SK-N-SH treated with all-trans-retinoic acid at 6 μM for 48 hours (cell line): ENCODE measurements at regions not wholly inside any gene's neighbourhood (a gene's known extent, or its start where the extent isn't known, plus 50 kb on each side); places are given as distances from the start of the nearest gene placed in this dataset.
"Not testable (repeated sequence)": the region's sequence is repeated elsewhere in the genome, so short reads cannot be mapped to it uniquely, and the experiment has no call there.

Experiments used
- ATAC-seq: fragments of 200-7000 bp; cut with Tn5 transposase; 3 replicates; pipeline ENCODE4 v1.9.1; 2020; ENCODE audit warnings: mild to moderate bottlenecking, moderate library complexity
- ARNTL ChIP-seq: fragments of 450-650 bp; formaldehyde crosslinking; IDR thresholded peaks from 2 replicates; pipeline ENCODE4 v1.5.0; 2020; ENCODE audit warnings: low read depth, mild to moderate bottlenecking, moderate library complexity, borderline replicate concordance
- BACH2 ChIP-seq: fragments of 250-450 bp; sonication (Bioruptor Pico); IDR thresholded peaks from 2 replicates; pipeline ENCODE4 v1.9.0; 2021; ENCODE audit warnings: mild to moderate bottlenecking, borderline replicate concordance
- CREB5 ChIP-seq: fragments of 250-450 bp; sonication (Bioruptor Pico); IDR thresholded peaks from 2 replicates; pipeline ENCODE4 v1.5.1; 2020; ENCODE audit warnings: low read depth, mild to moderate bottlenecking, moderate library complexity
- CSDC2 ChIP-seq: fragments of 250-450 bp; sonication (Bioruptor Pico); IDR thresholded peaks from 2 replicates; pipeline ENCODE4 v1.5.0; 2020; ENCODE audit warnings: mild to moderate bottlenecking, moderate library complexity
- CSRNP3 ChIP-seq: fragments of 250-450 bp; sonication (Bioruptor Pico); IDR thresholded peaks from 2 replicates; pipeline ENCODE4 v1.5.1; 2021; ENCODE audit warnings: mild to moderate bottlenecking, moderate library complexity
- ESRRG ChIP-seq: fragments of 250-450 bp; sonication (Bioruptor Pico); IDR thresholded peaks from 2 replicates; pipeline ENCODE4 v1.6.1; 2021; ENCODE audit warnings: mild to moderate bottlenecking
- GLIS3 ChIP-seq: fragments of 250-450 bp; sonication (Bioruptor Pico); IDR thresholded peaks from 2 replicates; pipeline ENCODE4 v1.5.0; 2020; ENCODE audit warnings: mild to moderate bottlenecking, moderate library complexity
- ISL1 ChIP-seq: fragments of 250-450 bp; sonication (Bioruptor Pico); IDR thresholded peaks from 2 replicates; pipeline ENCODE4 v2.1.2; 2022; ENCODE audit warnings: mild to moderate bottlenecking, moderate library complexity
- OSR1 ChIP-seq: fragments of 250-450 bp; sonication (Bioruptor Pico); IDR thresholded peaks from 2 replicates; pipeline ENCODE4 v1.8.0; 2022; ENCODE audit warnings: moderate library complexity, mild to moderate bottlenecking, inconsistent platforms
- PATZ1 ChIP-seq: fragments of 250-450 bp; sonication (Bioruptor Pico); IDR thresholded peaks from 2 replicates; pipeline ENCODE4 v1.8.0; 2020; ENCODE audit warnings: mild to moderate bottlenecking, moderate library complexity, borderline replicate concordance
- POU6F1 ChIP-seq: fragments of 250-450 bp; sonication (Bioruptor Pico); IDR thresholded peaks from 2 replicates; pipeline ENCODE4 v1.8.0; 2021; ENCODE audit warnings: low read depth, mild to moderate bottlenecking, moderate library complexity, borderline replicate concordance
- PPARA ChIP-seq: fragments of 250-450 bp; sonication (Bioruptor Pico); IDR thresholded peaks from 2 replicates; pipeline ENCODE4 v1.5.0; 2020; ENCODE audit warnings: mild to moderate bottlenecking, borderline replicate concordance
- RARB ChIP-seq: fragments of 250-450 bp; sonication (Bioruptor Pico); IDR thresholded peaks from 2 replicates; pipeline ENCODE4 v1.8.0; 2021; ENCODE audit warnings: mild to moderate bottlenecking, moderate library complexity
- SNAI2 ChIP-seq: fragments of 250-450 bp; sonication (Bioruptor Pico); IDR thresholded peaks from 2 replicates; pipeline ENCODE4 v1.5.0; 2020; ENCODE audit warnings: mild to moderate bottlenecking, moderate library complexity
- TOX ChIP-seq: fragments of 250-450 bp; sonication (Bioruptor Pico); IDR thresholded peaks from 2 replicates; pipeline ENCODE4 v1.8.0; 2021; ENCODE audit warnings: mild to moderate bottlenecking, moderate library complexity, borderline replicate concordance
- TSHZ2 ChIP-seq: fragments of 250-450 bp; sonication (Bioruptor Pico); IDR thresholded peaks from 2 replicates; pipeline ENCODE4 v1.5.0; 2020; ENCODE audit warnings: mild to moderate bottlenecking, moderate library complexity
- ZC3H10 ChIP-seq: fragments of 250-450 bp; sonication (Bioruptor Pico); IDR thresholded peaks from 2 replicates; pipeline ENCODE4 v1.5.1; 2021; ENCODE audit warnings: mild to moderate bottlenecking, moderate library complexity
- ZFP3 ChIP-seq: fragments of 250-450 bp; sonication (Bioruptor Pico); IDR thresholded peaks from 2 replicates; pipeline ENCODE4 v1.5.0; 2020; ENCODE audit warnings: mild to moderate bottlenecking, moderate library complexity
- ZFP30 ChIP-seq: fragments of 450-650 bp; formaldehyde crosslinking; IDR thresholded peaks from 2 replicates; pipeline ENCODE4 v1.5.0; 2022; ENCODE audit warnings: mild to moderate bottlenecking, moderate library complexity
- ZNF565 ChIP-seq: fragments of 450-650 bp; formaldehyde crosslinking; conservative IDR thresholded peaks from 2 replicates; pipeline ENCODE4 v1.5.0; 2020; ENCODE audit warnings: low read depth, mild to moderate bottlenecking, moderate library complexity
- ZNF70 ChIP-seq: fragments of 450-650 bp; formaldehyde crosslinking; IDR thresholded peaks from 2 replicates; pipeline ENCODE4 v1.5.0; 2020; ENCODE audit warnings: mild to moderate bottlenecking, moderate library complexity
- ZNF8 ChIP-seq: fragments of 450-650 bp; formaldehyde crosslinking; IDR thresholded peaks from 2 replicates; pipeline ENCODE4 v1.5.0; 2020; ENCODE audit warnings: mild to moderate bottlenecking, moderate library complexity

GRCh38 chrX:489820-490219, 103.1 kb upstream of the PPP2R3B start:
- no peak for ATAC-seq
- no peak for TF ChIP-seq RARB (CRISPR knock-in tag)
- TF ChIP-seq ZFP3 (CRISPR knock-in tag) = no peak
- TF ChIP-seq ZNF565 (CRISPR knock-in tag) = no peak
- TF ChIP-seq ZNF8 = no peak
- TF ChIP-seq CREB5 (CRISPR knock-in tag) = no peak
- no peak for TF ChIP-seq ZFP30
- no peak for TF ChIP-seq ZNF70
- TF ChIP-seq GLIS3 = no peak
- no peak for TF ChIP-seq CSDC2 (CRISPR knock-in tag)
- no peak for TF ChIP-seq TOX (CRISPR knock-in tag)
- TF ChIP-seq CSRNP3 = no peak
- no peak for TF ChIP-seq ESRRG
- no peak for TF ChIP-seq OSR1 (CRISPR knock-in tag)
- TF ChIP-seq ZC3H10 (CRISPR knock-in tag) = no peak
- no peak for TF ChIP-seq PATZ1 (CRISPR knock-in tag)
- no peak for TF ChIP-seq SNAI2 (CRISPR knock-in tag)
- TF ChIP-seq ISL1 (CRISPR knock-in tag) = no peak
- no peak for TF ChIP-seq BACH2 (CRISPR knock-in tag)
- no peak for TF ChIP-seq PPARA (CRISPR knock-in tag)
- no peak for TF ChIP-seq POU6F1 (CRISPR knock-in tag)
- TF ChIP-seq, all 23 proteins: peak for 0

- TF ChIP-seq PATZ1 (CRISPR knock-in tag) = no peak
- TF ChIP-seq TSHZ2 = no peak
- no peak for TF ChIP-seq PPARA (CRISPR knock-in tag)
- TF ChIP-seq ISL1 (CRISPR knock-in tag) = no peak
- no peak for TF ChIP-seq ARNTL (CRISPR knock-in tag)
- TF ChIP-seq ZC3H10 (CRISPR knock-in tag) = no peak
- TF ChIP-seq POU6F1 (CRISPR knock-in tag) = no peak
- TF ChIP-seq ZFP30 = no peak
- no peak for TF ChIP-seq ZFP3 (CRISPR knock-in tag)
- no peak for TF ChIP-seq GLIS3
- TF ChIP-seq BACH2 (CRISPR knock-in tag) = no peak
- no peak for TF ChIP-seq CSDC2 (CRISPR knock-in tag)
- TF ChIP-seq RARB (CRISPR knock-in tag) = no peak
- TF ChIP-seq OSR1 (CRISPR knock-in tag) = no peak
- TF ChIP-seq ZNF8 = no peak
- ATAC-seq = no peak
Observed at GRCh38 chrX:497186-498014, 110.7 kb upstream of the PPP2R3B start.

GRCh38 chrX:498901-499300, 112.2 kb upstream of the PPP2R3B start:
- not testable (repeated sequence) for ATAC-seq
